AG20443 (cell line): ENCODE measurements at regions not wholly inside any gene's neighbourhood (a gene's known extent, or its start where the extent isn't known, plus 50 kb on each side); places are given as distances from the start of the nearest gene placed in this dataset.
"Not testable (repeated sequence)": the region's sequence is repeated elsewhere in the genome, so short reads cannot be mapped to it uniquely, and the experiment has no call there.

ENCODE experiments used
- DNase-seq: peaks from one replicate; pipeline ENCODE4 v3.0.0; 2012; ENCODE audit warnings: low spot score, mixed read lengths

GRCh38 chr17:34740565-34741520 lies 161.5 kb downstream of the TMEM132E start:
- no peak for DNase-seq

GRCh38 chr17:34739386-34739785 lies 160.0 kb downstream of the TMEM132E start:
- DNase-seq = no peak

GRCh38 chr17:34737673-34738072 lies 158.3 kb downstream of the TMEM132E start:
- DNase-seq = not testable (repeated sequence)

DNA sequence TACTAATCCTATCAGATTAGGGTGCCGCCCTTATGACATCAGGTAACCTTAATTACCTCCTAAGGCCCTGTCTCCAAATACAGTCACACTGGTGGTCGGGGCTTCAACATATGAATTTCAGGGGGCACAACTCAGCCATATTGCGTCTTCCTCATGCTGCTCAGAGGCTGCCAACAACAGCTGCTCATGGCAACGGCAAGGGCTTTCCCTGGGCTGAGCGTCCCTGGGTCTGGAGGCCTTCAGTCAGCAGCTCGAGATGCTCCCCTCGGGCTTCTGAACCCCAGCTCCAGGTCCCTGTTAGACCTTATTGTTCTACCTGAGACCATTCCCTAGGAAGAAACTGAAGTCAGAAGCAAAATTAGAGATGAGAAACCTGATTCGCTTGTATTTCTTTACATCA lies 157.2 kb downstream of the TMEM132E start:
- no peak for DNase-seq

DNA sequence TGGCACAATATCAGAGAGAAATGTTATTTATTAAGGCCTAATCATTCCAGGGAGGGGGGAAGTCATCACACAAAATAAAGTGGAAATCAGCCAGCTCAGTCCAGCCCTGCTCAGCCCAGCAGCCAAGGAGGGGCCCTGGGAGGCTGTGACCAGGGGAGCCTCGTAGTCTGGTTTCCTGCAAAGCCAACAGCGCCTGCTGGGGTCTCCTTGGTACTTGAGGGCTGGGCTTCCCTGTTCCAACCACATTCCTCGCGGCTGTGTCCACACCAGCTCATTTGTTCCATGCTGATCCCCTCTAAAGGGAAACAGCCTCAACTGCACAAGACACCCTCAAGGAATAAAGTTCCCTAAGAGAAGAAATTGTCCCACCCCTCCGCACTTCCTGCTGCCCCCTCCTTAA lies 154.0 kb downstream of the TMEM132E start:
- DNase-seq = no peak

- DNase-seq = no peak
Observed at GRCh38 chr17:34730816-34731215, 151.4 kb downstream of the TMEM132E start.

GRCh38 chr17:34728771-34729310 lies 149.5 kb downstream of the TMEM132E start:
- no peak for DNase-seq

DNA sequence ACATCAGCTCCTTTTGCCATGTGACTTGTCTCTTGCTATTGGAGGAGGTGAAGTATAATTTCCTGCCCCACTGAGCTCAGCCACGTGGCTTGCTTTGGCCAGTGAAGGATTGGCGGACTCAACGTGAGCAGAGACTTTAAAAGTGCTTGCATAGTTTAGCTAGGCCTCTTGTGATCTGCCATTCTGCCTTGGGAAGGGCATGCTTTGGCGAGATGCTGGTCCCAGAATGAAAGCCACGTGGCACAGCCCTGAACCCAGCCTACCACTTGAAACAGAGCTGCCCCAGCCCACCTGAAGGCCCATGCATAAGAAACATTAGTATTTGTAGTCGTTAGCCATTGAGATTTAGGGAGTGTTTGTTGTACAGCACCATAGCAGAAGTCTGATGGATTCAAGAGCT lies 148.2 kb downstream of the TMEM132E start:
- DNase-seq = no peak

DNA sequence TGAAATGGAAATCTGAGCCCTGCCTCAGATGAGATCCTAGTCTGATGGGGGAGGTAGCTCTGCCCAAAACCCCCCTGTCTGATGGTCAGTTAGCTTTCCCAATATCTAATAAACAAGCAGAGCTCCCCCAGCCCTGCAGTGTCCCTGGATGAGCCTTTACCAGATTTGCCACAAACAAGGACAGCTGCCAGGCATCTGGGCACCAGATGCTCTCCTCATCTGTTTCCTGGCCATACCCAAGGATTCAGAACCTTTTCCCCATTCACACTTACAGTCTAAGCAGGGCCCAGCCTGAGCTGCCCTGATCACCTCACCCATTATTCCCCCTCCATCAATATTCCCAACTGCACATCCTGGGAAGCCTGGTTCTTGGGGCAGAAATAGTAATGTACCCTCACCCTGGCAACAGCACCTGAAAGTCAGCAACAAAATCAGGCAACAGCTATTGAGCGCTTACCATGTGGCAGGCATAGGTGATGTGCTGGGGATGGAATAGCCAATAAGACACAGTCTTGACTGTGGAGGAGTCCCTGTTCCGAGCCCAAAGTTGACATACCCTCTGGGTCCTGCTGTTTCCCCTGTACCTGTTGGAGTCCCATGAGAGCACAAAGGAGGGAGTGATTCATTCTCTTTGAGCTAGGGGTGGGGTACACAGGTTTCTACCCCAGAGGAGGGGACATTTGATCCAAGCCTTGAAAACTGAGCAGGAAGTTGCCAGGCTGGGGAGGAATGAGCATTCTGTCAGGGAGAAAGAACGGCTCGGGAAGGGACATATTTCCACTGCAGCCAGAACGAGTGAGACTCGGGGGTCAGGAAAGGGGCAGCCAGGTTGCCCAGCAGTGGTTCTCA lies 147.4 kb downstream of the TMEM132E start:
- no peak for DNase-seq

GRCh38 chr17:34725725-34726124 lies 146.3 kb downstream of the TMEM132E start:
- DNase-seq = no peak

GRCh38 chr17:34725008-34725407 lies 145.6 kb downstream of the TMEM132E start:
- DNase-seq = no peak

DNA sequence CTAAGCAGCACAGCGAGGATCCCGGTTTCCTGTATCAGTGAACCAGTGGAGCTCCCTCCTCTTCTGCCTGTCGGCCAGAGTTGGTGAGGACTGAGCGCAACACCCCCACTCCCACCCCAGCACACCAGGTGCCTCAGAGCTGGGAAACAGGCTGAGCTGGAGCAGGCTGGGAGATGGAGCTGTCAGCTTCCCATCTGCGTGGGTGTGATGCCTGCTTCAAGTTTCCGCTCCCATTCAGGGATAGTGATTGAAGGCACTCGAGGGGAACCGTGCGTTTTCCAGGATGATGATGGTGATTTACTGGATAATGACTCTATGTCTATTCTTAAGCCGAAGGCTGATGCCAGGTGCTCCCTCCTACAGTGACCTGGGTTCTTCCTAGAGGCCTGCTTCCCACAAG lies 144.5 kb downstream of the TMEM132E start:
- no peak for DNase-seq

- DNase-seq = no peak
Observed at GRCh38 chr17:34721326-34721725, 141.9 kb downstream of the TMEM132E start.

- DNase-seq = no peak
Observed at GRCh38 chr17:34720760-34721159, 141.4 kb downstream of the TMEM132E start.

- no peak for DNase-seq
Observed at GRCh38 chr17:34719569-34719968, 140.2 kb downstream of the TMEM132E start.

DNA sequence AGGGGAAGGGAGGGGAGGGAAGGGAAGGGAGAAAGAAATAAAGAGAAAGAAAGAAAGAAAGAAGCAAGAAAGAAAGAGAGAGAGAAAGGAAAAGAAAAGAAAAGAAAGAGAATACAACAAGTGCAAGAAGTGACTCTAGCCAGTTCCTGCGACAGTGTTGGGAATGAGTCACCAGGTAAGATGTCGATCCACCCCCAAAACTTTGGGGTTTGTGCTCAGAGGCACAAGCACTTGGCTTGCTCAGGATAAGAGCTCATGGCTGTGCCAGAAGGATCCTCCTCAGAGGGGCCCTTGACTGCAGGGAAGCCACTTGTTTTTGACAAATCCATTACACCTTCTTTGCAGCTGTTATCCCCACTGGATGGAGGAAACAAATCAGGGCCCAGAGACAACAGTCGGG lies 137.7 kb downstream of the TMEM132E start:
- no peak for DNase-seq

GRCh38 chr17:34716291-34716690 lies 136.9 kb downstream of the TMEM132E start:
- DNase-seq = no peak

DNA sequence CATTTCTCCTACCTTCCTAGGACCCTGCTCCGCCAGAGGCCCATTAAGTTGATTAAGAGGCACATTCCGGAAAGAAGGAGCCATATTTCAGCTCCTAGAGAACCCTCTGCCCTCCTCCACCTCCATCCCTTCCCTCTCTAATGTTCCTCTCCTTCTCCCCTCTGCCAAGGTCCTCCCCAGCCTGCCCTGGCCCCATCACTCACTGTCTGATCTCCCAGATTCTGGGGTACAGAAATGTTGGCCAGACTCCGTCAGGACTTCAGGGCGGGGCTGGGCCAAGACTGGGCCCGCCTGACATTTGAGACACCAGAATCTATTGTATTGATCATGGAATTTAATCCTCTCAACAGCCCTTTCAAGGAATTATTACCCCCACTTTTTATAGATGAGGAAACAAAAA lies 136.1 kb downstream of the TMEM132E start:
- DNase-seq = no peak

DNA sequence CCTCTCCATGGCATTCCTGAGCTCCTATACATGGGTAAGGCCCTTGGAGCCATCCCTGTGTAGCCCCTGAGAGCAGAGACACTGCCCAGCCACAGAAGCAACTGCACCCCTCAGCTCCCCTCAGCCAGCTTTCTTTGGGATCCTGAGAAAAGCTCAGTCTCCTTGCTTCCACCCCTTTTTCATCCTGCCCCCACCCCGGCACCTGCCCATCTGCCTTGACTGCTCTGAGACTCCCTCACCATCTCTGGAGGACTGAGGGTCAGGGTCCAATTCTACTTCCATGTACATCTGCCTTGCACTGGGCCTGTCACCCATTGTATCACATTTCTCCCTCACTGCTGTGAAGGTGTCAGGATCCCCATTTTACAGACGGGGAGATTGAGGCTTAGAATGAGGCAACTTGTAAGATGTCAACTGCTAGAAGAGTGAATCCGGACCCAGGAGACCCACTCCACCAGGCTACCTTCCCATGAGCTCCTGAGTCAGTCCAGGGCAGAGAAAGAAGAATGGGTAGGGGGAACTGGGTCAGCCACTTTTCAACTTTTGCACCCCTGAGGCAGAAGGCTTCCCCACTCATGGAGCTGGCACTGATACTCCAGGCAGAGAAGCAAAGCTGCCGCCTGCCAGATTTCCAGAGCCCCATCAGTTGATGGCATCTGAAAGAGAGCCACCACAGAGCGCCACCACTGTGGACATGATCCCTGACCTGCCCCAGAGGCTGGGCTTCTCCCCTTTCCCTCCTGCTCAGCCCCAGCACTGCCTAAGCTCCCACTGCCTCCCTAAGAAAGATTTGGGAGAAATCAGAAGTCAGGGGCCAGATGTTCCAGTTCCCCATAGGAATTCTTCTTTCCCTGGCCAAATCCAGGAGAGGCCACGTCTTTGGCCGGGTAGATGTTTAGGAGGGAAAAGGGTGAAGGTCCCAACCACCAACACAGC lies 135.4 kb downstream of the TMEM132E start:
- no peak for DNase-seq

GRCh38 chr17:34713687-34714086 lies 134.3 kb downstream of the TMEM132E start:
- DNase-seq = no peak

DNA sequence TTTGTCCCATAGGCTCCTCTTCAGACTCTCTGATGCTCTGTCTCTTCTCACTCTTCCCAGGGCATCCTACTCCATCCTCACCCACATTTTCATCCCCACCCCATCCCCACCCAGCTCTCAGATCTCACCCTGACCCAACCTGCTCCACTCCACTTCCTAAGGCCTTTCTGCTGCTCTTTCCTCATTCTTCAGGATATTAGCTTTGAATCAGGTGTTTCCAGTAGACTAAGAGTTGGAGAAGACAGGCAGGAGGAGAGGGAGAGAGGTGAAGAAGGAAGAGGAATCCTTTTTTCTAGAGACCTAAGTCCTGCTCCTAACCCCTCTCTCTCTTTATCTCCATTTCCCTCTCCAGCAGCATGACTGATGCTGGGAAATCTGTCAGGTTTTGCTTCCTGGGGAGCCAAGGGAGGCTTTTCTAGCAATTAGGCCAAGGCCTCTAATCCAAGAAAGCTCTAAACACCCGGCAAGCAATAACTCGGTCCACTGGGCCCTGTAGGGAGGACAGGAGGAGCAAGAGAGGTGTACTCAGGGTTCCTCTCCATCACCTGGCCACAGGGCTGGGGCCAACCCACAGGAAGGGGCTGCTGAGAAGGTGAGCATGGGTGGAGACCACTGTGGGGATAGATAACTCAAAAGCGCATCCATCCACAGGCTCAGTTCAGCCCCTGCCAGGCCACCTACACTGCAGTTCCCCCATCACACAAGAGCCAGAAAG lies 133.3 kb downstream of the TMEM132E start:
- DNase-seq = no peak
